Right lobe of liver (tissue), 4 donors: ENCODE measurements at regions not wholly inside any gene's neighbourhood (a gene's known extent, or its start where the extent isn't known, plus 50 kb on each side); places are given as distances from the start of the nearest gene placed in this dataset.
"Not testable (repeated sequence)": the region's sequence is repeated elsewhere in the genome, so short reads cannot be mapped to it uniquely, and the experiment has no call there.

ENCODE experiments used
- CTCF ChIP-seq, 4 donors: fragments of 200-600 bp in 3 of 4; fragments of 450-650 bp in 1 of 4; IDR thresholded peaks; one replicate each; pipeline versions ENCODE4 v1.5.1 to v1.8.0; 2016 to 2022; ENCODE audit warnings: antibody characterized with exemption in 4 of 4, mild to moderate bottlenecking in 2 of 4
- POLR2A ChIP-seq: fragments of 450-650 bp; IDR thresholded peaks from one replicate; pipeline ENCODE4 v1.6.1; 2017; ENCODE audit warnings: antibody characterized with exemption, mild to moderate bottlenecking
- donor health status: DM: no; HTN: no; CAD: no.
- donor health status: DM: no; HTN: no; CAD: no.
- donor health status: DM: no; HTN: yes; CAD: no.

GRCh38 chr6:112448786-112449185 is 101.7 kb downstream of the RFPL4B start:
- TF ChIP-seq CTCF (IDR thresholded peaks at IDR 0.05); POLR2A: not testable (repeated sequence)
